ENCODE measurements at regions not wholly inside any gene's neighbourhood (a gene's known extent, or its start where the extent isn't known, plus 50 kb on each side); places are given as distances from the start of the nearest gene placed in this dataset.

GRCh38 chr2:194709840-194710239, 947.2 kb upstream of the SLC39A10 start:
- TF ChIP-seq, protein P1, sequence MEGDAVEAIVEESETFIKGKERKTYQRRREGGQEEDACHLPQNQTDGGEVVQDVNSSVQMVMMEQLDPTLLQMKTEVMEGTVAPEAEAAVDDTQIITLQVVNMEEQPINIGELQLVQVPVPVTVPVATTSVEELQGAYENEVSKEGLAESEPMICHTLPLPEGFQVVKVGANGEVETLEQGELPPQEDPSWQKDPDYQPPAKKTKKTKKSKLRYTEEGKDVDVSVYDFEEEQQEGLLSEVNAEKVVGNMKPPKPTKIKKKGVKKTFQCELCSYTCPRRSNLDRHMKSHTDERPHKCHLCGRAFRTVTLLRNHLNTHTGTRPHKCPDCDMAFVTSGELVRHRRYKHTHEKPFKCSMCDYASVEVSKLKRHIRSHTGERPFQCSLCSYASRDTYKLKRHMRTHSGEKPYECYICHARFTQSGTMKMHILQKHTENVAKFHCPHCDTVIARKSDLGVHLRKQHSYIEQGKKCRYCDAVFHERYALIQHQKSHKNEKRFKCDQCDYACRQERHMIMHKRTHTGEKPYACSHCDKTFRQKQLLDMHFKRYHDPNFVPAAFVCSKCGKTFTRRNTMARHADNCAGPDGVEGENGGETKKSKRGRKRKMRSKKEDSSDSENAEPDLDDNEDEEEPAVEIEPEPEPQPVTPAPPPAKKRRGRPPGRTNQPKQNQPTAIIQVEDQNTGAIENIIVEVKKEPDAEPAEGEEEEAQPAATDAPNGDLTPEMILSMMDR (IDR thresholded peaks at IDR 0.05; ENCODE audit: borderline replicate concordance, insufficient read depth, low read depth, low read length), result no peak
- H3K4me3 ChIP-seq (ENCODE audit: low read depth, low read length), result no peak overlapping the region

DNA sequence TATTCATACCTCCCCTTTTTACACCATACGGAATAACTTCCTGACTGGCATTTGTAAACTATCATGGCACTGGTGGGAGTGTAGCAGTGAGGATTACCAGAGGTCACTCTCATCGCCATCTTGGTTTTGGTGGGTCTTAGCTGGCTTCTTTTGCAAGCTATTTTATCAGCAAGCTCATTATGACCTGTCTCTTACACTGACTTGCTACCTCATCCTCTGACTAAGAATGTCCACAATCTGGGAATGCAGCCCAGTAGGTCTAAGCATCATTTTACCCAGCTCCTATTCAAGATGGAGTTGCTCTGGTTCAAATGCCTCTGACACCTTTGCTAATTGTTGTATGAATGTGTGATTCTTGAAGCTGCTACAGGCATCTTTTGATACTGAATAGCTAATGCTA, 950.8 kb upstream of the SLC39A10 start:
- TF ChIP-seq, protein P1 (IDR thresholded peaks at IDR 0.05; ENCODE audit: borderline replicate concordance, insufficient read depth, low read depth, low read length), result no peak
- H3K4me3 ChIP-seq (ENCODE audit: low read depth, low read length), result no peak overlapping the region

- no peak overlapping the region for H3K4me3 ChIP-seq (ENCODE audit: low read depth, low read length)
- TF ChIP-seq, protein P1 (IDR thresholded peaks at IDR 0.05; ENCODE audit: borderline replicate concordance, insufficient read depth, low read depth, low read length), result no peak
Measured at GRCh38 chr2:194705398-194705797, 951.6 kb upstream of the SLC39A10 start.

- TF ChIP-seq, protein P1 (IDR thresholded peaks at IDR 0.05; ENCODE audit: borderline replicate concordance, insufficient read depth, low read depth, low read length), result no peak
- H3K4me3 ChIP-seq (ENCODE audit: low read depth, low read length), result no peak overlapping the region
Measured at GRCh38 chr2:194700726-194701125, 956.3 kb upstream of the SLC39A10 start.

GRCh38 chr2:194700116-194700515, 956.9 kb upstream of the SLC39A10 start:
- no peak overlapping the region for H3K4me3 ChIP-seq (ENCODE audit: low read depth, low read length)
- TF ChIP-seq, protein P1 (IDR thresholded peaks at IDR 0.05; ENCODE audit: borderline replicate concordance, insufficient read depth, low read depth, low read length), result no peak

- TF ChIP-seq, protein P1 (IDR thresholded peaks at IDR 0.05; ENCODE audit: borderline replicate concordance, insufficient read depth, low read depth, low read length), result no peak
- no peak overlapping the region for H3K4me3 ChIP-seq (ENCODE audit: low read depth, low read length)
Measured at GRCh38 chr2:194698012-194698411, 959.0 kb upstream of the SLC39A10 start.

GRCh38 chr2:194697439-194697838, 959.6 kb upstream of the SLC39A10 start:
- TF ChIP-seq, protein P1 (IDR thresholded peaks at IDR 0.05; ENCODE audit: borderline replicate concordance, insufficient read depth, low read depth, low read length), result no peak

More at GRCh38 chr2:194697439-194697838, 959.6 kb upstream of the SLC39A10 start:
- H3K4me3 ChIP-seq (ENCODE audit: low read depth, low read length), result no peak overlapping the region
